Peyer's patch (tissue), 4 donors: ENCODE measurements at regions not wholly inside any gene's neighbourhood (a gene's known extent, or its start where the extent isn't known, plus 50 kb on each side); places are given as distances from the start of the nearest gene placed in this dataset.

Source experiments
- CTCF ChIP-seq, 6 experiments: fragments of 450-650 bp in 4 of 6; fragments of 200-600 bp in 2 of 6; sonication (generic) in 1 of 6; IDR thresholded peaks; one replicate each; pipeline ENCODE4 v1.5.1; 2017 to 2019; ENCODE audit warnings: antibody characterized with exemption in 6 of 6, mild to moderate bottlenecking in 3 of 6, moderate library complexity in 1 of 6
- POLR2A ChIP-seq, 2 donors: fragments of 450-650 bp; IDR thresholded peaks; one replicate each; pipeline ENCODE4 v1.5.1; 2017; ENCODE audit warnings: antibody characterized with exemption in 2 of 2, mild to moderate bottlenecking in 2 of 2, moderate library complexity in 2 of 2

- TF ChIP-seq POLR2A (IDR thresholded peaks at IDR 0.05): no peak
- TF ChIP-seq CTCF (IDR thresholded peaks at IDR 0.05): no peak
Observed at GRCh38 chr14:96148631-96149030, 56.0 kb upstream of the BDKRB2 start.
